Islet precursor cell (in vitro differentiated cells): ENCODE measurements at regions not wholly inside any gene's neighbourhood (a gene's known extent, or its start where the extent isn't known, plus 50 kb on each side); places are given as distances from the start of the nearest gene placed in this dataset.
A peak's percentile ranks its signal among the peaks of the same experiment; 100 is the strongest.

Experiments
- DNase-seq: peaks from one replicate; pipeline ENCODE4 v3.0.0-alpha.2; 2018

- DNase-seq: no peak
Measured at GRCh38 chr2:204110338-204110741, 173.8 kb downstream of the ICOS start.

- DNase-seq: no peak
Measured at GRCh38 chr2:204110751-204111516, 174.4 kb downstream of the ICOS start.

GRCh38 chr2:204112084-204112770, 175.7 kb downstream of the ICOS start:
- no peak for DNase-seq

- DNase-seq: peak; percentile 60
Measured at GRCh38 chr2:204114295-204115136, 178.0 kb downstream of the ICOS start.

GRCh38 chr2:204115137-204116056, 178.8 kb downstream of the ICOS start:
- DNase-seq: no peak

GRCh38 chr2:204116159-204116792, 179.7 kb downstream of the ICOS start:
- DNase-seq: no peak

- no peak for DNase-seq
Measured at GRCh38 chr2:204122425-204122824, 185.9 kb downstream of the ICOS start.

- no peak for DNase-seq
Measured at GRCh38 chr2:204124140-204124750, 187.7 kb downstream of the ICOS start.

GRCh38 chr2:204126705-204127104, 190.1 kb downstream of the ICOS start:
- no peak for DNase-seq

GRCh38 chr2:204127238-204127637, 190.7 kb downstream of the ICOS start:
- no peak for DNase-seq

GRCh38 chr2:204129591-204130294, 193.2 kb downstream of the ICOS start:
- DNase-seq: no peak

- no peak for DNase-seq
Measured at GRCh38 chr2:204131621-204132020, 195.1 kb downstream of the ICOS start.

- DNase-seq: no peak
Measured at GRCh38 chr2:204133476-204133875, 196.9 kb downstream of the ICOS start.

GRCh38 chr2:204134421-204134820, 197.9 kb downstream of the ICOS start:
- DNase-seq: no peak

- DNase-seq: no peak
Measured at GRCh38 chr2:204135752-204136151, 199.2 kb downstream of the ICOS start.

- no peak for DNase-seq
Measured at GRCh38 chr2:204138206-204138605, 201.6 kb downstream of the ICOS start.

GRCh38 chr2:204140246-204140645, 203.7 kb downstream of the ICOS start:
- DNase-seq: no peak

GRCh38 chr2:204143216-204144014, 206.9 kb downstream of the ICOS start:
- DNase-seq: no peak

GRCh38 chr2:204144492-204144891, 207.9 kb downstream of the ICOS start:
- no peak for DNase-seq

- DNase-seq: peak; percentile 90
Measured at GRCh38 chr2:204145263-204145751, 208.7 kb downstream of the ICOS start.
